ENCODE measurements at regions not wholly inside any gene's neighbourhood (a gene's known extent, or its start where the extent isn't known, plus 50 kb on each side); places are given as distances from the start of the nearest gene placed in this dataset.

- H3K27ac ChIP-seq = no peak overlapping the region
- ATAC-seq (replicated peaks in 6 of 8) = no peak
- H3K4me3 ChIP-seq = no peak overlapping the region
- peaks cover 1 to 6% of the 10 kb centered on the region in 2 donors for H3K4me1 ChIP-seq (replicated peaks in 1 of 2)
- in situ Hi-C loops (cut with MboI; ENCODE audit: low pct_unique_long_range_greater_than_20kb in 2 of 9, low sequenced_read_pairs in 9 of 9, unreplicated experiment in 9 of 9) = no loop called here
- WGBS, 10 experiments = 33 to 89% (median 67%) methylated on average over 1 of the region's 1 CpG; no CpG with 5 or more reads in 3 of the 10 experiments
Observed at GRCh38 chr10:33396938-33397337, 62.5 kb upstream of the NRP1 start.

DNA sequence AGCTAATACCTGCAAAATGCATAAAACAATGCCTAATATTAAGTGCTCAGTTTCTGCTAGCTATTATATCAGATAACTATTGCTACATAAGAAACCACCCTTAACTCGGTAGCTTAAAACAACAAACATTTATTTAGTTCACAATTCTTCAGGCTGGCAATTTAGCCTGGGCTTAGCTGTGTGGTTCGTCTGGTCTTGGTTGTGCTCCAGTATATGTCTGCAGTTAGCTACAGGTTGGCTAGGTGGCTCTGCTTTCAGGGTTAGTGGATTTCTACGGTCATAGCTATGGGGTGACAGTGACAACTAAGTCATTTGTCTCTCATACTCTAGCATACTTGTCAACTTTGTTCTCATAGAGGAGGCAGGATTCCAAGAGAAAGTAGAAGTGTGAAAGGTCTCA, 61.8 kb upstream of the NRP1 start:
- H3K27ac ChIP-seq = no peak overlapping the region
- in situ Hi-C loops (cut with MboI; ENCODE audit: low pct_unique_long_range_greater_than_20kb in 2 of 9, low sequenced_read_pairs in 9 of 9, unreplicated experiment in 9 of 9) = no loop called here
- H3K4me3 ChIP-seq = no peak overlapping the region
- H3K4me1 ChIP-seq (replicated peaks in 1 of 2) = peaks cover 3 to 10% of the 10 kb centered on the region in 2 donors
- WGBS, 10 experiments = 39 to 86% (median 78%) methylated on average over 1 to 3 of the region's 3 CpGs; no CpG with 5 or more reads in 2 of the 10 experiments
- ATAC-seq (replicated peaks in 6 of 8) = no peak

DNA sequence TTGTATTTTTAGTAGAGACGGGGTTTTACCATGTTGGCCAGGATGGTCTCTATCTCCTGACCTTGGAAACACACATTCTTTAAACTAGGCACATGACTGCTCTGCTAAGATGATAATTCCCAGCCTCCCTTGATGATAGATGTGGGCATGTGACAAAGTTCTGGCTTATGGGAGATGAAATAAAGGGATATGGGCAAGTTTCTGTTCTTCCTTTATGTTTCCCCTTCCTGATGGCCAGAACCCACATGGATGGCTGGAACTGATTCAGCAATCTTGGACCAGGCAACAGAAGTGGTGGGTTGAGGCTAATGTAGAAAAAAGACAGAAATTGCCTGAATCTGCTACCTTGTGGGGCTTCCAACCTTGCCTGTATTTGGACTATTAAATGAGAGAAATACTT, 60.7 kb upstream of the NRP1 start:
- no CpG with 5 or more reads among the region's 1 CpG for WGBS, 10 experiments
- Histone ChIP-seq H3K27ac (no peak overlapping the region), H3K4me3 (no peak overlapping the region), H3K4me1 (replicated peaks in 1 of 2) (peaks cover 3 to 12% of the 10 kb centered on the region in 2 donors)
- in situ Hi-C loops (cut with MboI; ENCODE audit: low pct_unique_long_range_greater_than_20kb in 2 of 9, low sequenced_read_pairs in 9 of 9, unreplicated experiment in 9 of 9) = no loop called here
- ATAC-seq (replicated peaks in 6 of 8) = no peak

- Histone ChIP-seq H3K27ac (no peak overlapping the region), H3K4me3 (no peak overlapping the region), H3K4me1 (replicated peaks in 1 of 2) (peaks cover 3 to 12% of the 10 kb centered on the region in 2 donors)
- in situ Hi-C loops (cut with MboI; ENCODE audit: low pct_unique_long_range_greater_than_20kb in 2 of 9, low sequenced_read_pairs in 9 of 9, unreplicated experiment in 9 of 9) = no loop called here
- 80 to 100% (median 95%) methylated on average over 1 to 5 of the region's 5 CpGs for WGBS, 10 experiments
- ATAC-seq (replicated peaks in 6 of 8) = no peak
Observed at GRCh38 chr10:33392706-33393105, 58.2 kb upstream of the NRP1 start.

- in situ Hi-C loops (cut with MboI; ENCODE audit: low pct_unique_long_range_greater_than_20kb in 2 of 9, low sequenced_read_pairs in 9 of 9, unreplicated experiment in 9 of 9) = no loop called here
- H3K27ac ChIP-seq = no peak overlapping the region
- WGBS, 10 experiments = 38 to 89% (median 62%) methylated on average over 1 to 8 of the region's 8 CpGs
Observed at GRCh38 chr10:33391611-33392465, 57.4 kb upstream of the NRP1 start.

GRCh38 chr10:33390046-33390445, 55.6 kb upstream of the NRP1 start:
- peaks cover 3 to 12% of the 10 kb centered on the region in 2 donors for H3K4me1 ChIP-seq (replicated peaks in 1 of 2)
- WGBS, 10 experiments = 63 to 100% (median 82%) methylated on average over 1 to 4 of the region's 5 CpGs; no CpG with 5 or more reads in 4 of the 10 experiments
- in situ Hi-C loops (cut with MboI; ENCODE audit: low pct_unique_long_range_greater_than_20kb in 2 of 9, low sequenced_read_pairs in 9 of 9, unreplicated experiment in 9 of 9) = no loop called here
- H3K4me3 ChIP-seq = no peak overlapping the region
- no peak for ATAC-seq (replicated peaks in 6 of 8)
- no peak overlapping the region for H3K27ac ChIP-seq

More at GRCh38 chr10:33391611-33392465, 57.4 kb upstream of the NRP1 start:
- ATAC-seq (replicated peaks in 6 of 8) = peak in 2 of 8 experiments; percentile 26 to 41
- Histone ChIP-seq H3K4me1 (replicated peaks in 1 of 2) (peaks cover 3 to 12% of the 10 kb centered on the region in 2 donors), H3K4me3 (no peak overlapping the region)

DNA sequence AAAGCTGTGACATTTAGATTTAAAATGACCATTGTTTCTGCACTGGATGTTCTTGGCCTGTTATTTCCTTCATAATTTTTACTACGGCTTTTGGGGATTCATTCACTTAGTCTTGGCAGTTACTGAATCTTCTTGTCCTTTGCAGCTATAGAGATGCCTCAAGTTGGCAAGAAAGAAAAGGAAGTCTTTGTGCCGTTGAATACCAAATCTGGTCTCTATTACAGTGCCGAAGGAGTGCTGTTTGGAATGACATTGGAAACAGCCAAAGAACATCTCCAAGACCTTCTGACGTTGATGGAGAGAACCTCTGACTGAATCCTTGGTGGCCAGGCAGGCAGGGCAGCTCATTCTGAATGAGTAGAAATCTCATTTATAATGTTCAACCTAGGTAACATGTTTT, 54.3 kb upstream of the NRP1 start:
- H3K27ac ChIP-seq = no peak overlapping the region
- H3K4me3 ChIP-seq = no peak overlapping the region
- H3K4me1 ChIP-seq (replicated peaks in 1 of 2) = peaks cover 3 to 12% of the 10 kb centered on the region in 2 donors
- no peak for ATAC-seq (replicated peaks in 6 of 8)
- 31 to 100% (median 92%) methylated on average over 1 to 4 of the region's 4 CpGs; no CpG with 5 or more reads in 1 of the 10 experiments for WGBS, 10 experiments
- in situ Hi-C loops (cut with MboI; ENCODE audit: low pct_unique_long_range_greater_than_20kb in 2 of 9, low sequenced_read_pairs in 9 of 9, unreplicated experiment in 9 of 9) = no loop called here

- H3K4me1 ChIP-seq (replicated peaks in 1 of 2) = peaks cover 3 to 16% of the 10 kb centered on the region in 2 donors
- in situ Hi-C loops (cut with MboI; ENCODE audit: low pct_unique_long_range_greater_than_20kb in 2 of 9, low sequenced_read_pairs in 9 of 9, unreplicated experiment in 9 of 9) = no loop called here
- ATAC-seq (replicated peaks in 6 of 8) = no peak
- WGBS, 10 experiments = 92 to 100% (median 100%) methylated on average over 1 of the region's 1 CpG
- no peak overlapping the region for H3K4me3 ChIP-seq
- H3K27ac ChIP-seq = no peak overlapping the region
Observed at GRCh38 chr10:33388382-33388781, 53.9 kb upstream of the NRP1 start.

GRCh38 chr10:33387720-33388119, 53.3 kb upstream of the NRP1 start:
- no peak overlapping the region for H3K4me3 ChIP-seq
- in situ Hi-C loops (cut with MboI; ENCODE audit: low pct_unique_long_range_greater_than_20kb in 2 of 9, low sequenced_read_pairs in 9 of 9, unreplicated experiment in 9 of 9) = no loop called here
- H3K27ac ChIP-seq = no peak overlapping the region
- peaks cover 8 to 23% of the 10 kb centered on the region in 2 donors for H3K4me1 ChIP-seq (replicated peaks in 1 of 2)
- ATAC-seq (replicated peaks in 6 of 8) = no peak
- WGBS, 10 experiments = 90 to 100% (median 95%) methylated on average over 1 to 5 of the region's 5 CpGs; no CpG with 5 or more reads in 3 of the 10 experiments

DNA sequence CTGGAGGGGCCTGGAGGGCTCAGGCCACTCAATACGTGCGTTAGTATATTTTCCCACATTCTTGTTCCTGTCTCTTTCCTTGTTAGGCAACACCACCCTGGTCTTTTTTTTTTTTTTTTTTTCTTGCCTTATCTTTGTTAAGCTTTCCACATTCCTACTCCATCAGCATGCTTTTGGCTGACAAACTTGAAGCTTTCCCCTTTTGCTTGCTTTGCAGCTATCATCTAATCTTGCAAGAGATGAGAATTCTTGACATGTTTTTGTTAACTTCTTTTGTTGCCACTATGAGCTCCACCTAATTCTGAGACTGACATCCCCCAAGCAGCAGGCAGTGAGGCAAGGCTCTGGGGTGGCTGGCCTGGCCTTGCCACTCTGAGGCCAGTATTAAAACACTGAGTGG, 52.5 kb upstream of the NRP1 start:
- WGBS, 10 experiments = 89 to 100% (median 95%) methylated on average over 2 of the region's 2 CpGs; no CpG with 5 or more reads in 1 of the 10 experiments
- Histone ChIP-seq H3K4me1 (replicated peaks in 1 of 2) (peaks cover 14 to 27% of the 10 kb centered on the region in 2 donors), H3K4me3 (no peak overlapping the region), H3K27ac (no peak overlapping the region)
- no peak for ATAC-seq (replicated peaks in 6 of 8)
- in situ Hi-C loops (cut with MboI; ENCODE audit: low pct_unique_long_range_greater_than_20kb in 2 of 9, low sequenced_read_pairs in 9 of 9, unreplicated experiment in 9 of 9) = no loop called here

DNA sequence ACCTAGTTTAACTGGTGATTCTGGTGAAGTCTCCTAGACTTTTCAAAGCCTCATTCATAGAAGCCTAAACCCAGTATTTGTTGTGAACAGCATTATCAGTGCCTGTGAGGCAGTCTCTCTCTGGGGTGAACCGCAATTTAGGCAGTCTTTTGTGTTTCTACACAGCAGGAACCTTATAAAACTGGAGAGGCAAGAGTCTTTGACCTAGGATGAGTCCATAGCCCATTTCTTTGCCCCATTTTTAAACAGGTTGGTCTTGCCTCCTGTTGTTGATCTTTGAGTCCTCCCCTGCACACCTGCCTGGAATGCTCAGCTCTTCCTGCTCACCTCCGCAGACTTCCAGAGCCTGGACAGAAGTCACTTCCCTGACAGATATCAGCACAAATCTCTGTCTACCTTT, 51.2 kb upstream of the NRP1 start:
- ATAC-seq (replicated peaks in 6 of 8) = no peak
- WGBS, 10 experiments = 60 to 100% (median 87%) methylated on average over 1 to 2 of the region's 2 CpGs; no CpG with 5 or more reads in 2 of the 10 experiments

DNA sequence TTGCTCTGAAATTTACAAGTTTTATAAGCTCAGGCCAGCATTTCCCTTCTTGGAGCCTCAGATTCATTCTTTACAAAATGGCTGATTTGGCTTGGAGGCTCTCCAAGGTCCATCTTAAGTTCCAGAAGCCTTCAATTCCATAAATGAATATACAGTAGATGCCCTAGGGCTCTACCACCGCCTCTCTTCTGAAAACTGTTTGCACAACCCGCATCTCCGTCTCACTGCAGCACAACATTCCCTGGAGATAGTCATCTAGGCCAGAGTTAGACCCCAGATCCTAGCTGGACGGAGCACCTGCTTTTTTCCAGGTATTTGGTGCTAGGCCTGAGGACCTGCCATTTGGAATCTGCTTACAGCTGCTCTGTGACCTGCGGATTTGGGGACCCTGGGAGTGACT, 50.5 kb upstream of the NRP1 start:
- peak in 3 of 8 experiments; percentile 11 to 65 (median 19) for ATAC-seq (replicated peaks in 6 of 8)

More for the DNA sequence above, 51.2 kb upstream of the NRP1 start:
- Histone ChIP-seq H3K4me3 (no peak overlapping the region), H3K4me1 (replicated peaks in 1 of 2) (peaks cover 21 to 31% of the 10 kb centered on the region in 2 donors), H3K27ac (no peak overlapping the region)
- in situ Hi-C loops (cut with MboI; ENCODE audit: low pct_unique_long_range_greater_than_20kb in 2 of 9, low sequenced_read_pairs in 9 of 9, unreplicated experiment in 9 of 9) = no loop called here

More for the DNA sequence above, 50.5 kb upstream of the NRP1 start:
- in situ Hi-C loops (cut with MboI; ENCODE audit: low pct_unique_long_range_greater_than_20kb in 2 of 9, low sequenced_read_pairs in 9 of 9, unreplicated experiment in 9 of 9) = no loop called here
- H3K27ac ChIP-seq = no peak overlapping the region
- 80 to 100% (median 85%) methylated on average over 3 to 5 of the region's 5 CpGs; no CpG with 5 or more reads in 7 of the 10 experiments for WGBS, 10 experiments
- no peak overlapping the region for H3K4me3 ChIP-seq
- H3K4me1 ChIP-seq (replicated peaks in 1 of 2) = peaks cover 21 to 33% of the 10 kb centered on the region in 2 donors
